ENCODE measurements at regions not wholly inside any gene's neighbourhood (a gene's known extent, or its start where the extent isn't known, plus 50 kb on each side); places are given as distances from the start of the nearest gene placed in this dataset.

DNA sequence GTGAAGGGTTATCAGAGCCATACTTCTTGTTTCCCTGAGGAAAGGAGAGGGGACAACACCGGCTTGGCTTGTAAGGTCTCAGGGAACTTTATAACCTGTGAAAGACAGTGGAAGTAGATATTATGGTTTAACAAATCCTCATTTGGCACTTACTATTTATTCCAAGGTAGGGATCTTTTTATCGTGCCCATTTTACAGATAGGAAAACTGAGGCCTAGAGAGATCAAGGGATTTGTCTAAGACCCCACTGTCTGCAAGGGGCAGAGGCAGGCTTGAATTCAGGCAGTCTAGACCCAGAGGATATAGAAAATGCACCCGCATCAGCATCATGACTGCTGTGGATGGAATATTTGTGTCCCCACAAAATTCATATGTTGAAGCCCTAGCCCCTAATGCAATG lies 118.4 kb upstream of the CST7 start:
- no peak overlapping the region for H2BK5ac ChIP-seq (ENCODE audit: low read length)
- H4K8ac ChIP-seq (ENCODE audit: low read depth, low read length) = no peak overlapping the region
- H3K79me1 ChIP-seq (ENCODE audit: low read depth, low read length) = no peaks in the 10 kb centered on the region
- H3K18ac ChIP-seq (ENCODE audit: low read length) = no peak overlapping the region
- H3K9me3 ChIP-seq (replicated peaks in 1 of 2; ENCODE audit: control insufficient read depth in 2 of 2, insufficient read depth in 1 of 2, low read depth in 1 of 2, low read length in 2 of 2) = no peaks in the 10 kb centered on the region
- H3K9ac ChIP-seq (ENCODE audit: low read depth, low read length, poor library complexity) = no peak overlapping the region
- H3K27me3 ChIP-seq (ENCODE audit: control insufficient read depth in 3 of 3, insufficient read depth in 3 of 3, low read depth in 1 of 3, low read length in 3 of 3) = no peaks in the 10 kb centered on the region
- H2AK5ac ChIP-seq (ENCODE audit: low read depth, low read length) = no peak overlapping the region
- H4K91ac ChIP-seq (ENCODE audit: low read depth, low read length, poor library complexity) = no peak overlapping the region
- no peak overlapping the region for H3K4me2 ChIP-seq (ENCODE audit: insufficient read depth, low read length, poor library complexity, severe bottlenecking)
- WGBS, 2 donors (ENCODE audit: extremely low coverage in 2 of 2, insufficient read length in 2 of 2, insufficient replicate concordance in 1 of 2) = no CpG with 5 or more reads among the region's 3 CpGs
- no peak overlapping the region for H2BK15ac ChIP-seq (ENCODE audit: low read length)
- H3K36me3 ChIP-seq (replicated peaks in 1 of 2; ENCODE audit: control insufficient read depth in 2 of 2, insufficient read depth in 2 of 2, low read length in 2 of 2) = no peaks in the 10 kb centered on the region
- no peak overlapping the region for H3K4me3 ChIP-seq (ENCODE audit: low read length in 2 of 2)
- no peak overlapping the region for H2BK120ac ChIP-seq (ENCODE audit: low read depth, low read length)
- no peak overlapping the region for H3K27ac ChIP-seq (replicated peaks; ENCODE audit: low read length)
- H3K4me1 ChIP-seq (ENCODE audit: control insufficient read depth in 2 of 2, insufficient read depth in 1 of 2, low read depth in 1 of 2, low read length in 2 of 2) = no peaks in the 10 kb centered on the region
- no peak overlapping the region for H2AFZ ChIP-seq (ENCODE audit: low read length)
- no peak overlapping the region for H3K14ac ChIP-seq (ENCODE audit: low read length)
- DNase-seq (ENCODE audit: low spot score) = no peak
- no peak overlapping the region for H2BK12ac ChIP-seq (ENCODE audit: low read length)
- H3K4ac ChIP-seq (ENCODE audit: low read length) = no peak overlapping the region
- H3K23ac ChIP-seq (ENCODE audit: low read depth, low read length, poor library complexity) = no peak overlapping the region

DNA sequence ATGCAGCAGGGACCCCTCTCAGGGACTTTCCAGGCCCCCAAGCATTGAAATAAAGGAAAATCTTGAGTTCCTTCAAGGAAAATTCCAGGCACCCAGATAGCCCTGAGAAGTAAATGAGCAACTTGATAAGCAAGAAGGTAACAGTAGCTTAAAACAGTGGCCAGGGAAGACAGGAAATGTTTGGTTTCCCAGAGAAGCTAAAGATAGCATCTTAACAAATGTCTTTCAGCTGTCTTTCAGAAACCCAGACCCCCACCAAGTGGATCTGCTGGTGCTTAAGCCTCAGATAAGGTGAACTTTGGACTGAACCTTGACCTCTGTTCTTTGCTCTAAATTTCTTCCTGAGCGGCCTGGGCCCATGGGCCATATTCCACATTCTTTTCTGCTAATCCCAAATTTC lies 117.8 kb upstream of the CST7 start:
- no peak overlapping the region for H3K27ac ChIP-seq (replicated peaks; ENCODE audit: low read length)
- no peak overlapping the region for H2AK5ac ChIP-seq (ENCODE audit: low read depth, low read length)
- H3K4me2 ChIP-seq (ENCODE audit: insufficient read depth, low read length, poor library complexity, severe bottlenecking) = no peak overlapping the region
- no peak overlapping the region for H2AFZ ChIP-seq (ENCODE audit: low read length)
- no peak overlapping the region for H3K18ac ChIP-seq (ENCODE audit: low read length)
- no peaks in the 10 kb centered on the region for H3K9me3 ChIP-seq (replicated peaks in 1 of 2; ENCODE audit: control insufficient read depth in 2 of 2, insufficient read depth in 1 of 2, low read depth in 1 of 2, low read length in 2 of 2)
- no peak overlapping the region for H3K9ac ChIP-seq (ENCODE audit: low read depth, low read length, poor library complexity)
- H3K4me1 ChIP-seq (ENCODE audit: control insufficient read depth in 2 of 2, insufficient read depth in 1 of 2, low read depth in 1 of 2, low read length in 2 of 2) = no peaks in the 10 kb centered on the region
- H2BK120ac ChIP-seq (ENCODE audit: low read depth, low read length) = no peak overlapping the region
- H3K4ac ChIP-seq (ENCODE audit: low read length) = no peak overlapping the region
- no CpG with 5 or more reads among the region's 1 CpG for WGBS, 2 donors (ENCODE audit: extremely low coverage in 2 of 2, insufficient read length in 2 of 2, insufficient replicate concordance in 1 of 2)
- H3K79me1 ChIP-seq (ENCODE audit: low read depth, low read length) = no peaks in the 10 kb centered on the region
- H3K14ac ChIP-seq (ENCODE audit: low read length) = no peak overlapping the region
- H3K4me3 ChIP-seq (ENCODE audit: low read length in 2 of 2) = no peak overlapping the region
- no peak overlapping the region for H4K91ac ChIP-seq (ENCODE audit: low read depth, low read length, poor library complexity)
- no peaks in the 10 kb centered on the region for H3K27me3 ChIP-seq (ENCODE audit: control insufficient read depth in 3 of 3, insufficient read depth in 3 of 3, low read depth in 1 of 3, low read length in 3 of 3)
- no peak overlapping the region for H4K8ac ChIP-seq (ENCODE audit: low read depth, low read length)
- H3K36me3 ChIP-seq (replicated peaks in 1 of 2; ENCODE audit: control insufficient read depth in 2 of 2, insufficient read depth in 2 of 2, low read length in 2 of 2) = no peaks in the 10 kb centered on the region
- no peak overlapping the region for H3K23ac ChIP-seq (ENCODE audit: low read depth, low read length, poor library complexity)
- H2BK15ac ChIP-seq (ENCODE audit: low read length) = no peak overlapping the region
- no peak for DNase-seq (ENCODE audit: low spot score)
- H2BK5ac ChIP-seq (ENCODE audit: low read length) = no peak overlapping the region
- no peak overlapping the region for H2BK12ac ChIP-seq (ENCODE audit: low read length)

DNA sequence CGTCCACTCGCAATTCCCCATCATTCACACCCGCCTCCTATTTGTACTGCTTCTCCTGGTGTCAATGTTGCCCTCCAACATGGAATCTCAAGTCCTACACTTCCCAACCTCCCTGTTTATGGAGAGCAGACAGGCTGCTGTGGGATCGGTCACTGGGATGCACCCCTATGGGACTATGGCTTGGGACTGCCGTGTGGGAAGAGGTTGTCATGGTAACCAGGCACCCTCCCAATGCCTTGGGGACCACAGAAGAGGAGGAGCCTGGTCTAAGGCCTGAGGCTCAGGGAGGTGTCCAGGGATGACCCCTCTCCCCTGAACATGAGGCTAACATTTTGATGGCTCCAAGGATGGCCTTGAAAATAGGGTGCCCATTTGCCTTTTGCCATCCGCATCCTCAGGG lies 116.6 kb upstream of the CST7 start:
- no CpG with 5 or more reads among the region's 6 CpGs for WGBS, 2 donors (ENCODE audit: extremely low coverage in 2 of 2, insufficient read length in 2 of 2, insufficient replicate concordance in 1 of 2)
- no peak overlapping the region for H4K8ac ChIP-seq (ENCODE audit: low read depth, low read length)
- no peak overlapping the region for H2BK120ac ChIP-seq (ENCODE audit: low read depth, low read length)
- H2BK15ac ChIP-seq (ENCODE audit: low read length) = no peak overlapping the region
- no peak overlapping the region for H3K23ac ChIP-seq (ENCODE audit: low read depth, low read length, poor library complexity)
- H2BK12ac ChIP-seq (ENCODE audit: low read length) = no peak overlapping the region
- H3K36me3 ChIP-seq (replicated peaks in 1 of 2; ENCODE audit: control insufficient read depth in 2 of 2, insufficient read depth in 2 of 2, low read length in 2 of 2) = no peaks in the 10 kb centered on the region
- H3K14ac ChIP-seq (ENCODE audit: low read length) = no peak overlapping the region
- no peak overlapping the region for H4K91ac ChIP-seq (ENCODE audit: low read depth, low read length, poor library complexity)
- no peak for DNase-seq (ENCODE audit: low spot score)
- H3K27ac ChIP-seq (replicated peaks; ENCODE audit: low read length) = no peak overlapping the region
- no peaks in the 10 kb centered on the region for H3K4me1 ChIP-seq (ENCODE audit: control insufficient read depth in 2 of 2, insufficient read depth in 1 of 2, low read depth in 1 of 2, low read length in 2 of 2)
- H3K9me3 ChIP-seq (replicated peaks in 1 of 2; ENCODE audit: control insufficient read depth in 2 of 2, insufficient read depth in 1 of 2, low read depth in 1 of 2, low read length in 2 of 2) = no peaks in the 10 kb centered on the region
- H3K27me3 ChIP-seq (ENCODE audit: control insufficient read depth in 3 of 3, insufficient read depth in 3 of 3, low read depth in 1 of 3, low read length in 3 of 3) = no peaks in the 10 kb centered on the region
- no peak overlapping the region for H3K9ac ChIP-seq (ENCODE audit: low read depth, low read length, poor library complexity)
- no peak overlapping the region for H3K4me2 ChIP-seq (ENCODE audit: insufficient read depth, low read length, poor library complexity, severe bottlenecking)
- H3K4me3 ChIP-seq (ENCODE audit: low read length in 2 of 2) = no peak overlapping the region
- H3K4ac ChIP-seq (ENCODE audit: low read length) = no peak overlapping the region
- H2AK5ac ChIP-seq (ENCODE audit: low read depth, low read length) = no peak overlapping the region
- no peak overlapping the region for H2BK5ac ChIP-seq (ENCODE audit: low read length)
- H3K79me1 ChIP-seq (ENCODE audit: low read depth, low read length) = no peaks in the 10 kb centered on the region
- no peak overlapping the region for H2AFZ ChIP-seq (ENCODE audit: low read length)
- no peak overlapping the region for H3K18ac ChIP-seq (ENCODE audit: low read length)

DNA sequence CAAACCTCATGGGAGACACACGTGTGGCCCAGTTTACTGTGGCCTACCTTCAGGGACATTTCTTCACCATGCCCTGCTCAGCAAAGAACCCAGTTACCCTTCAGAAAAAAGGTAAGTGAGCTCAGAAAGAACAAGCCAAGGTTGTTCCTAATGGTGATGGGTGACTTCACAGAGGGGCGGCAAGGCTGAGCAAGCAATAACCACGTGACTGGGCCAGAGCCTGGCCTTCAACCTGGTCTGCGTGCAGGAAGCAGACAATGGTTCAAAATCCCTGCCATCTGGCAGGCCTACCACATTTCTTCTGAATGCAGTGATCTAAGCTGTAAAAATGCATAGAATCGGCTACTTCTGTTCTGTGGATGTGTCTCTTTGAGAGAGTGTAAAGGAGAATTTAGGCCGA lies 115.5 kb upstream of the CST7 start:
- no peaks in the 10 kb centered on the region for H3K36me3 ChIP-seq (replicated peaks in 1 of 2; ENCODE audit: control insufficient read depth in 2 of 2, insufficient read depth in 2 of 2, low read length in 2 of 2)
- no peak overlapping the region for H4K8ac ChIP-seq (ENCODE audit: low read depth, low read length)
- no peak overlapping the region for H2BK5ac ChIP-seq (ENCODE audit: low read length)
- H2AK5ac ChIP-seq (ENCODE audit: low read depth, low read length) = no peak overlapping the region
- no peaks in the 10 kb centered on the region for H3K9me3 ChIP-seq (replicated peaks in 1 of 2; ENCODE audit: control insufficient read depth in 2 of 2, insufficient read depth in 1 of 2, low read depth in 1 of 2, low read length in 2 of 2)
- no peaks in the 10 kb centered on the region for H3K79me1 ChIP-seq (ENCODE audit: low read depth, low read length)
- H3K27ac ChIP-seq (replicated peaks; ENCODE audit: low read length) = no peak overlapping the region
- H3K4ac ChIP-seq (ENCODE audit: low read length) = no peak overlapping the region
- H4K91ac ChIP-seq (ENCODE audit: low read depth, low read length, poor library complexity) = no peak overlapping the region
- H3K4me2 ChIP-seq (ENCODE audit: insufficient read depth, low read length, poor library complexity, severe bottlenecking) = no peak overlapping the region
- no peaks in the 10 kb centered on the region for H3K4me1 ChIP-seq (ENCODE audit: control insufficient read depth in 2 of 2, insufficient read depth in 1 of 2, low read depth in 1 of 2, low read length in 2 of 2)
- H2BK120ac ChIP-seq (ENCODE audit: low read depth, low read length) = no peak overlapping the region
- H3K27me3 ChIP-seq (ENCODE audit: control insufficient read depth in 3 of 3, insufficient read depth in 3 of 3, low read depth in 1 of 3, low read length in 3 of 3) = no peaks in the 10 kb centered on the region
- H3K4me3 ChIP-seq (ENCODE audit: low read length in 2 of 2) = no peak overlapping the region
- H3K9ac ChIP-seq (ENCODE audit: low read depth, low read length, poor library complexity) = no peak overlapping the region
- no CpG with 5 or more reads among the region's 6 CpGs for WGBS, 2 donors (ENCODE audit: extremely low coverage in 2 of 2, insufficient read length in 2 of 2, insufficient replicate concordance in 1 of 2)
- no peak overlapping the region for H3K18ac ChIP-seq (ENCODE audit: low read length)
- no peak overlapping the region for H3K23ac ChIP-seq (ENCODE audit: low read depth, low read length, poor library complexity)
- H2BK12ac ChIP-seq (ENCODE audit: low read length) = no peak overlapping the region
- no peak overlapping the region for H3K14ac ChIP-seq (ENCODE audit: low read length)
- no peak overlapping the region for H2BK15ac ChIP-seq (ENCODE audit: low read length)
- DNase-seq (ENCODE audit: low spot score) = no peak
- no peak overlapping the region for H2AFZ ChIP-seq (ENCODE audit: low read length)
